GM12875 (cell line): ENCODE measurements at regions not wholly inside any gene's neighbourhood (a gene's known extent, or its start where the extent isn't known, plus 50 kb on each side); places are given as distances from the start of the nearest gene placed in this dataset.

ENCODE experiments used
- H3K4me3 ChIP-seq: one replicate; pipeline ENCODE4 v1.5.1; 2011; ENCODE audit warnings: low read depth, low read length, control low read depth
- TF ChIP-seq, protein P1 (sequence below): IDR thresholded peaks from 2 replicates; pipeline ENCODE4 v1.5.1; 2011; ENCODE audit warnings: low read depth, mild to moderate bottlenecking, control low read depth, inconsistent platforms, low read length, moderate library complexity, borderline replicate concordance; ENCODE audit not compliant: insufficient read depth

GRCh38 chr5:118637947-118638670, 350.2 kb downstream of the DTWD2 start:
- TF ChIP-seq, protein P1, sequence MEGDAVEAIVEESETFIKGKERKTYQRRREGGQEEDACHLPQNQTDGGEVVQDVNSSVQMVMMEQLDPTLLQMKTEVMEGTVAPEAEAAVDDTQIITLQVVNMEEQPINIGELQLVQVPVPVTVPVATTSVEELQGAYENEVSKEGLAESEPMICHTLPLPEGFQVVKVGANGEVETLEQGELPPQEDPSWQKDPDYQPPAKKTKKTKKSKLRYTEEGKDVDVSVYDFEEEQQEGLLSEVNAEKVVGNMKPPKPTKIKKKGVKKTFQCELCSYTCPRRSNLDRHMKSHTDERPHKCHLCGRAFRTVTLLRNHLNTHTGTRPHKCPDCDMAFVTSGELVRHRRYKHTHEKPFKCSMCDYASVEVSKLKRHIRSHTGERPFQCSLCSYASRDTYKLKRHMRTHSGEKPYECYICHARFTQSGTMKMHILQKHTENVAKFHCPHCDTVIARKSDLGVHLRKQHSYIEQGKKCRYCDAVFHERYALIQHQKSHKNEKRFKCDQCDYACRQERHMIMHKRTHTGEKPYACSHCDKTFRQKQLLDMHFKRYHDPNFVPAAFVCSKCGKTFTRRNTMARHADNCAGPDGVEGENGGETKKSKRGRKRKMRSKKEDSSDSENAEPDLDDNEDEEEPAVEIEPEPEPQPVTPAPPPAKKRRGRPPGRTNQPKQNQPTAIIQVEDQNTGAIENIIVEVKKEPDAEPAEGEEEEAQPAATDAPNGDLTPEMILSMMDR = no peak
- no peak overlapping the region for H3K4me3 ChIP-seq

DNA sequence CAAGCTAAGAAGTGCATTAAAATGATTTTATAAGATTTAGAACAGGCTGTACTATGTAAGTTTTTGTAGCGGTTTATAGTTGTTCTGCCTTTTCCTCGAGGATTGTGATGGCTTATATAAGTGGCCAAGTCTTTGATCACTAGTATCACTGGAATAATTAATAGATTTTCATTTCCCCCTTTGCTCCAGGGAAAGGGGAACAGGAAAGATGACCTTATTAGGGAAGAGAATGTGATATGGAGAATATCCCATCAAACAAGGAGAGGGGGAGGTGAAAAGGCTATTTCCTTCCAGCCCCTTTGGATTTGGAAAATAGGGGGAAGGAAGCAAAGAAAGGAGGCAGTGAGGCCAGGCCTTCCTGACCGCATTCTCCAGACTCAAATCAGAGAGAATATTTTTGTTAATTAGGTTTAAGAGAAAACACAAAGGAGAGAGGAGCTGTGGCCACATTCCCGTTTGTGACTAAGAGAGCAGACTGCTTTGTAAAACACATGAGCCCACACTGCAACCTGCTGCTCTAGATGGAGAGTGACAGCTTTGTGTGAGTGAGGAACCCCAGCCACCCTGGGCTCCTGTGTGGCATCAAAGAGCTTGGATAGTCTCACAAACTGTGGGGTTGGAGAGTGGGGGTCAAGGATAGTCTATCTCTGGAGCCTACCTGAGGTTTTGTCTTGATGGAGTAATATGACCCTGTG, 359.5 kb downstream of the DTWD2 start:
- TF ChIP-seq, protein P1 = no peak
- no peak overlapping the region for H3K4me3 ChIP-seq

- TF ChIP-seq, protein P1 = no peak
- H3K4me3 ChIP-seq = no peak overlapping the region
These were observed 368.1 kb downstream of the DTWD2 start for GRCh38 chr5:118620233-118620632.

DNA sequence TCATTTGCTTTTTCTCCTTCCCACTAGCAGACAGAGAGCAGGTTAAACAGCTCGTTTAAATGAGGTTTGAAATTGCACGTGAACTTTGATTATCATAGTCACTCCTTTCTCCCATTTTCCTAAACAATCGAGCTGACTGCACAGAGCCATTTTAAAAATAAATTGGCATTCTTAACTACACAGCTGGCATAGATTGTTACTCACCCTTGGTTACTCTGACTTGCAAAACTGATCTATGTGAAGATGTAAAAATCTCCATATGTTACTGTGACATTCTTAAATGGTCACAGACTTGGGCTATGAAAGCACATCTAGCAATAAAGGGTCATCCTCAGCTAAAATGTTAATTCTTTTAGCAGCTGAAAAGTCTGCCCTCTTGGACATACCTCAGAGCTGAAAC, 368.5 kb downstream of the DTWD2 start:
- H3K4me3 ChIP-seq = no peak overlapping the region
- TF ChIP-seq, protein P1 = no peak

DNA sequence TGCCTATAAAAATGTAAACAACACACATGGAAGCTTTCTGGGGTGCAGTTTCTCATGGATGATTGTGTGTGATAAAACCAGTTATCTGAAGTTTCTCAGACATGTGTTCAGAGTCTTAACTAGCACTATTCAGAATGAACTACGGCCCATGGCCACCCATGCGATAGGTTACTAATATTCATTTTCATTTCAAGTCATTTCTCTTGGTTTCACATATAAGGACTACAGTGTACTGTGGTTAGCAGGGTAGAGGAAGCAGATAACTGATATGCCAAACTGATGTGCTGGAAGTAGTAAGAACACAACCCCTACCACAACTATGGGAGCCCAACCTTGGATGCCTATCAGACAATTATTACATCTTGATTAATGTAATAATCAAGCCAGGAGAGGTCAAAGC, 372.1 kb downstream of the DTWD2 start:
- H3K4me3 ChIP-seq = no peak overlapping the region
- TF ChIP-seq, protein P1 = no peak

- no peak overlapping the region for H3K4me3 ChIP-seq
- TF ChIP-seq, protein P1 = no peak
These were observed 373.5 kb downstream of the DTWD2 start for GRCh38 chr5:118614731-118615456.
